GM23248 (cell line): ENCODE measurements at regions not wholly inside any gene's neighbourhood (a gene's known extent, or its start where the extent isn't known, plus 50 kb on each side); places are given as distances from the start of the nearest gene placed in this dataset.
"Not testable (repeated sequence)": the region's sequence is repeated elsewhere in the genome, so short reads cannot be mapped to it uniquely, and the experiment has no call there.

ENCODE experiments used
- DNase-seq: peaks from one replicate; pipeline ENCODE4 v3.0.0-alpha.2; 2015
- H2AFZ ChIP-seq: fragments of 200-600 bp; sonication (generic); 2 replicates; pipeline ENCODE4 v1.6.1; 2016; ENCODE audit warnings: antibody characterized with exemption
- H3F3A ChIP-seq: fragments of 200-600 bp; sonication (generic); 2 replicates; pipeline ENCODE4 v1.6.1; 2016; ENCODE audit warnings: mild to moderate bottlenecking, antibody characterized with exemption, mixed run types; ENCODE audit not compliant: insufficient read depth
- H3K27ac ChIP-seq: fragments of 200-600 bp; sonication (generic); 2 replicates; pipeline ENCODE4 v1.5.1; 2016; ENCODE audit warnings: mild to moderate bottlenecking
- H3K27me3 ChIP-seq: fragments of 200-600 bp; sonication (generic); replicated peaks from 2 replicates; pipeline ENCODE4 v1.6.1; 2016; ENCODE audit warnings: mild to moderate bottlenecking; ENCODE audit not compliant: insufficient read depth
- H3K36me3 ChIP-seq: fragments of 200-600 bp; sonication (generic); 2 replicates; pipeline ENCODE4 v1.6.1; 2016; ENCODE audit warnings: low read depth, mild to moderate bottlenecking
- H3K4me1 ChIP-seq: fragments of 200-600 bp; sonication (generic); 2 replicates; pipeline ENCODE4 v1.6.1; 2016; ENCODE audit warnings: mild to moderate bottlenecking; ENCODE audit not compliant: insufficient read depth
- H3K4me2 ChIP-seq: fragments of 200-600 bp; sonication (generic); one replicate; pipeline ENCODE4 v1.6.1; 2016; ENCODE audit warnings: mild to moderate bottlenecking; ENCODE audit not compliant: unreplicated experiment
- H3K4me3 ChIP-seq: fragments of 200-600 bp; sonication (generic); 2 replicates; pipeline ENCODE4 v1.5.1; 2016; ENCODE audit warnings: mild to moderate bottlenecking
- H3K79me2 ChIP-seq: fragments of 200-600 bp; sonication (generic); 2 replicates; pipeline ENCODE4 v1.6.1; 2016; ENCODE audit warnings: mild to moderate bottlenecking; ENCODE audit not compliant: insufficient read depth
- H3K9ac ChIP-seq: fragments of 200-600 bp; sonication (generic); 2 replicates; pipeline ENCODE4 v1.6.1; 2016; ENCODE audit warnings: mild to moderate bottlenecking
- H3K9me2 ChIP-seq: fragments of 200-600 bp; sonication (generic); 2 replicates; pipeline ENCODE4 v1.6.1; 2016; ENCODE audit warnings: mixed run types, mild to moderate bottlenecking, moderate library complexity; ENCODE audit not compliant: insufficient read depth
- H3K9me3 ChIP-seq: fragments of 200-600 bp; sonication (generic); one replicate; pipeline ENCODE4 v1.6.1; 2017; ENCODE audit warnings: low read depth
- H4K20me1 ChIP-seq: fragments of 200-600 bp; sonication (generic); 2 replicates; pipeline ENCODE4 v1.6.0; 2016; ENCODE audit not compliant: insufficient read depth
- EZH2 ChIP-seq: fragments of 200-600 bp; sonication (generic); IDR thresholded peaks from 2 replicates; pipeline ENCODE4 v1.6.1; 2018; ENCODE audit warnings: antibody characterized with exemption, mild to moderate bottlenecking; ENCODE audit not compliant: insufficient read depth, poor library complexity, severe bottlenecking
- EZH2phosphoT487 ChIP-seq: fragments of 200-600 bp; sonication (generic); IDR thresholded peaks from 2 replicates; pipeline ENCODE4 v1.6.1; 2018; ENCODE audit warnings: antibody characterized with exemption, moderate library complexity, mild to moderate bottlenecking, low read depth; ENCODE audit not compliant: insufficient read depth
- WGBS, 2 experiments: methylation state at CpG; one replicate each; pipeline ENCODE4 v1.1.6; 2015 to 2017; ENCODE audit warnings: low lambda C conversion rate in 2 of 2, low coverage in 1 of 2; ENCODE audit errors: missing lambda C conversion rate in 2 of 2; 5-methylcytosine and 5-hydroxymethylcytosine counted together
- in situ Hi-C: fragments of 300-500 bp; cut with MboI; formaldehyde crosslinking; loops from 2 replicates; pipeline ENCODE4 v1.15.0; 2020

DNA sequence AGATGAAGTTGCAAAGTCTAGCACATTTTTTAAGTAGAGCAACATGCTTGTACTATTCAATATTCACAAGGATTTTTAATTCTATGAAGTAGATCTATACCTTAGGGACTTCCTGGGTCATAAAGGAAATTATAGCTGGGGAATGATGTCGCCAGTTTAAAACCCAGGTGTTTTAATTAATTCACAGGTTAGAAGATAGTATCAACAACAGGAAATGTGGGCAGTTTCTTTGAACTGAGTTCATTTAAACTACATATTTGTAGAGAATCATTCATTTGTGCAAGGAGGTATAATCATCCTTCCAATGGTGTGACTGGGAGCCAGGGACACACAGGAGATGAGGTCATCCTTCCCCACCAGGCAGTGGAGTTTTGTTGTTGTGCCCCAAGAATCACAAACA is 181.3 kb upstream of the KLF3 start:
- no peaks in the 10 kb centered on the region for H3K9me2 ChIP-seq
- no peak overlapping the region for H3K4me3 ChIP-seq
- H3F3A ChIP-seq: no peaks in the 10 kb centered on the region
- no peak overlapping the region for H2AFZ ChIP-seq
- in situ Hi-C loops: no loop called here
- no peaks in the 10 kb centered on the region for H4K20me1 ChIP-seq
- no peak for TF ChIP-seq EZH2phosphoT487
- TF ChIP-seq EZH2: no peak
- no peaks in the 10 kb centered on the region for H3K27me3 ChIP-seq
- no peak overlapping the region for H3K9ac ChIP-seq
- no peak overlapping the region for H3K4me2 ChIP-seq
- H3K36me3 ChIP-seq: no peaks in the 10 kb centered on the region
- WGBS, 2 experiments: 0 to 3% methylated on average over 1 of the region's 1 CpG
- no peak for DNase-seq
- H3K79me2 ChIP-seq: no peaks in the 10 kb centered on the region
- H3K9me3 ChIP-seq: no peaks in the 10 kb centered on the region
- H3K4me1 ChIP-seq: no peaks in the 10 kb centered on the region
- H3K27ac ChIP-seq: no peak overlapping the region

DNA sequence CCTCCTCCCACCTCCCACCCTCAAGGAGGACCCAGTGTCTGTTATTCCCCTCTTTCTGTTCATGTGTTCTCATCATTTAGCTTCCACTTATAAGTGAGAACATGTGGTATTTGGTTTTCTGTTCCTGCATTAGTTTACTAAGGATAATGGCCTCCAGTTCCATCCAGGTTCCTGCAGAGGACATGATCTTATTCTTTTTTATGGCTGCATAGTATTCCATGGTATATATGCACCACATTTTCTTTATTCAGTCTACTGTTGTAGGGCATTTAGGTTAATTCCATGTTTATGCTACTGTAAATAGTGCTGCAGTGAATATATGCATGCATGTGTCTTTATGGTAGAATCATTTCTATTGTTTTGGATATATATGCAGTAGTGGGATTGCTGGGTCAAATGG is 180.4 kb upstream of the KLF3 start:
- H2AFZ ChIP-seq, H3K27ac ChIP-seq, H3K9me3 ChIP-seq, H3F3A ChIP-seq, H3K4me3 ChIP-seq, H3K27me3 ChIP-seq, H3K4me1 ChIP-seq, in situ Hi-C loops, H3K36me3 ChIP-seq, DNase-seq, H3K9ac ChIP-seq, H3K9me2 ChIP-seq, H4K20me1 ChIP-seq, H3K79me2 ChIP-seq, H3K4me2 ChIP-seq: not testable (repeated sequence)

DNA sequence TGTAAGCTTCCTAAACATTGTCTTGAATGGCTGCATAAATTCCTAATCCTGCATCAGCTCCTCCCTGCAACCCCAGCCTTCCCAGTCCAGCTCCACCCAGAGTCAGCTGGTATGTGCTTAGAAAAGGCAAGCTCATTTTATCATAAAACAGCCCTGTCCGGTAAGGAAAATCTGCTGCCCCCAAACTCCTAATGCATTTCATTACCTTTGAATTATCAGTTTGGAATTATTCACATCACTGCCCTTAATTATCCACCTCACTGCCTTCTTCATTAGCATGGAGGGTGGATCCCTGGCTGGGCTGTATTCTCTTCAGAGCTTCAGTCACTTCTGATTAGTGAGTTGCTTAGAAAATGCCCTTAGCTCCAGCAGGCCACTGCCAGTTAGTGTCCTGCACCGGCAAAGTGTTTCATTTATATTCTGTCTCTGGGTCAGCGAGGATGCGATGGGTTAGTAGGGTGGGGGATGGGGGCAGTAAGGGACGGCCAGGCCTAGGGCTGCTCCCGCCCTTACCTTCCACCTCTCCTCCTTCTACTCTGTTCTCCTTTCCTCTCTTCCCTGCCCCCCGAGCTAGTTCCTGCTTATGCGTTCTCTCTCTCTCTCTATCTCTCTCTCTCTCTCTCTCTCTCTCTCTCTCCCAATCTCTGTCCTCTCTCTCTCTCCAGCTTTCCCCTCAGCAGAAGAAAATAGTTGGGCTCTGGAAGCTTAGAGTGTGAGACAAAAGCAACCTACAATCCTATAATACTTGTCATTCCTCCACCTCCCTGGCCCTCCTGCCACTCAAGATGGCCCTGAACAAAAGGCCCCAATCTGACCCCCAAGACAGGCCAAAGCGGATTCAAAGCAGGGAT is 174.8 kb upstream of the KLF3 start:
- in situ Hi-C loops: no loop called here
- Histone ChIP-seq H3K36me3 (no peaks in the 10 kb centered on the region), H3K79me2 (no peaks in the 10 kb centered on the region), H3F3A (no peaks in the 10 kb centered on the region), H3K4me1 (peaks cover 7% of the 10 kb centered on the region; the same call in 1 of the 2 replicates), H3K4me3 (no peak overlapping the region), H2AFZ (no peak overlapping the region), H3K9ac (no peak overlapping the region), H3K27ac (no peak overlapping the region), H4K20me1 (no peaks in the 10 kb centered on the region), H3K27me3 (no peaks in the 10 kb centered on the region), H3K9me2 (no peaks in the 10 kb centered on the region), H3K9me3 (no peaks in the 10 kb centered on the region), H3K4me2 (no peak overlapping the region)
- 65% methylated on average over 6 to 9 of the region's 9 CpGs for WGBS, 2 experiments
- no peak for TF ChIP-seq EZH2phosphoT487
- TF ChIP-seq EZH2: no peak
- DNase-seq: peak; percentile 27

DNA sequence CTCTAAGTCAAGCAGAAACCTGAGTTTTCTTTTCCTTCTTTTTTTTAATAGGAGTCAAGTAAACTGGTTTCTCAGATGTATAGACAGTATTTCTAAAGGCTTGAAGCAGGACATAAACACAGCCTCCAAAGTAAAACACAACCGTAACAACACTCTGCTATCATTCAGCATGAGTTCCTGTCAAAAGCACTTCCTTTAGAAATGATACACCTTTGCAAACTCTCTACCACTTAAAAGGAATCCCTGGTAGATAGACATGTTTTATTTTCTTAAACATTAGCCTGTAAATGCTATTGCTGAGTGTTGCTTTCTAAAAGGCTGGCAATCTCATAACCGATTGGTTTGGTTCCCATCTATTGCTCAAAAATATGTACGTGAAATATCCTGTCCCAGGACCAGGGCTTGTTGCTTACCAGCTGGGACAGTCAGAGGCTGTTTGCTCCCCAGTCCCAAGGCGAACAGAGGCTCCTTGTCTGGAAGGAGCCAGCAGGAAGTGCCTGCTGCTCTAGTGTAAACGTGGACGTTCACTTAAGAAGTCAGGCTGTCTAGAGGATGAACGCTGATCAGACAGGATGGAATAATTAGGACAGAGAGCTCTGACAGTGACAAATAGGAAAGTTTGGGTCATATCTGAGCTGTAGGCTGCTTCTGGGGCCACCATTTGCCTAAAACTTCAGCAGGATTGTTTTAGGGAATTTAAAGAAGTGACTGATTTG is 173.9 kb upstream of the KLF3 start:
- Histone ChIP-seq H3K4me3 (0 out of 2 replicates have a peak overlapping the region, but pooled peaks have one; percentile 16), H4K20me1 (no peaks in the 10 kb centered on the region), H3K27ac (peak overlapping the region; percentile 31), H3K9me3 (no peaks in the 10 kb centered on the region), H3K9me2 (no peaks in the 10 kb centered on the region), H3K27me3 (no peaks in the 10 kb centered on the region), H3F3A (no peaks in the 10 kb centered on the region), H3K36me3 (no peaks in the 10 kb centered on the region), H3K9ac (peak overlapping the region; percentile 21; the same call in 1 of the 2 replicates), H3K4me1 (peaks cover 7% of the 10 kb centered on the region; the same call in 1 of the 2 replicates), H3K79me2 (no peaks in the 10 kb centered on the region), H3K4me2 (peak overlapping the region; percentile 60), H2AFZ (peak overlapping the region; percentile 75)
- 22 to 28% methylated on average over 7 of the region's 7 CpGs for WGBS, 2 experiments
- DNase-seq: peak; percentile 48
- in situ Hi-C loops: no loop called here
- TF ChIP-seq EZH2 (no peak), EZH2phosphoT487 (no peak)
